H9 (cell line): ENCODE measurements at regions not wholly inside any gene's neighbourhood (a gene's known extent, or its start where the extent isn't known, plus 50 kb on each side); places are given as distances from the start of the nearest gene placed in this dataset.

Source experiments
- DNase-seq: peaks from one replicate; pipeline ENCODE4 v3.0.0-alpha.2; 2017
- H2AFZ ChIP-seq: one replicate; pipeline ENCODE4 v1.6.1; 2013; ENCODE audit warnings: mild to moderate bottlenecking, low read length, control low read depth, moderate library complexity
- H2AK5ac ChIP-seq: 2 replicates; pipeline ENCODE4 v1.6.1; 2013; ENCODE audit warnings: low read length, control low read depth, mixed read lengths; ENCODE audit not compliant: insufficient read length
- H2BK120ac ChIP-seq: one replicate; pipeline ENCODE4 v1.6.1; 2013; ENCODE audit warnings: low read depth, mild to moderate bottlenecking, low read length, control low read depth, inconsistent platforms; ENCODE audit not compliant: poor library complexity, severe bottlenecking
- H2BK12ac ChIP-seq: 2 replicates; pipeline ENCODE4 v1.6.1; 2013; ENCODE audit warnings: low read length, control low read depth, mixed read lengths, low read depth; ENCODE audit not compliant: insufficient read length
- H2BK15ac ChIP-seq: 2 replicates; pipeline ENCODE4 v1.6.1; 2013; ENCODE audit warnings: low read depth, low read length, control low read depth
- H2BK20ac ChIP-seq: one replicate; pipeline ENCODE4 v1.6.1; 2013; ENCODE audit warnings: low read depth, mild to moderate bottlenecking, low read length, control low read depth, inconsistent platforms; ENCODE audit not compliant: poor library complexity, severe bottlenecking
- H2BK5ac ChIP-seq: 2 replicates; pipeline ENCODE4 v1.6.1; 2013; ENCODE audit warnings: low read length, control low read depth, mixed read lengths; ENCODE audit not compliant: insufficient read length
- H3K14ac ChIP-seq: 2 replicates; pipeline ENCODE4 v1.6.1; 2013; ENCODE audit warnings: low read length, control low read depth; ENCODE audit not compliant: insufficient read depth
- H3K18ac ChIP-seq: 2 replicates; pipeline ENCODE4 v1.6.1; 2013; ENCODE audit warnings: low read depth, mild to moderate bottlenecking, mixed read lengths, low read length, control low read depth; ENCODE audit not compliant: insufficient read length
- H3K23ac ChIP-seq: 2 replicates; pipeline ENCODE4 v1.6.1; 2013; ENCODE audit warnings: low read length, control low read depth, mixed read lengths, low read depth; ENCODE audit not compliant: insufficient read length
- H3K23me2 ChIP-seq: 2 replicates; pipeline ENCODE4 v1.6.1; 2013; ENCODE audit warnings: low read depth, mild to moderate bottlenecking, mixed read lengths, low read length, control low read depth; ENCODE audit not compliant: insufficient read length, poor library complexity, severe bottlenecking
- H3K27ac ChIP-seq: 2 replicates; pipeline ENCODE4 v1.5.1; 2013; ENCODE audit warnings: low read length, control low read depth, mixed read lengths, low read depth; ENCODE audit not compliant: insufficient read length
- H3K27me3 ChIP-seq: 2 replicates; pipeline ENCODE4 v1.6.1; 2013; ENCODE audit warnings: low read length, control low read depth, inconsistent platforms; ENCODE audit not compliant: insufficient read depth
- H3K4ac ChIP-seq: 2 replicates; pipeline ENCODE4 v1.6.1; 2013; ENCODE audit warnings: low read depth, mild to moderate bottlenecking, control low read depth, inconsistent platforms, low read length, moderate library complexity
- H3K4me1 ChIP-seq: 2 replicates; pipeline ENCODE4 v1.6.1; 2013; ENCODE audit warnings: low read length, control low read depth, inconsistent platforms; ENCODE audit not compliant: insufficient read depth
- H3K4me2 ChIP-seq: 2 replicates; pipeline ENCODE4 v1.6.1; 2013; ENCODE audit warnings: low read length, control low read depth, mixed read lengths; ENCODE audit not compliant: insufficient read length, insufficient read depth
- H3K56ac ChIP-seq: 2 replicates; pipeline ENCODE4 v1.6.1; 2013; ENCODE audit warnings: low read depth, mild to moderate bottlenecking, mixed read lengths, low read length, control low read depth; ENCODE audit not compliant: insufficient read length
- H3K79me1 ChIP-seq: 2 replicates; pipeline ENCODE4 v1.6.1; 2013; ENCODE audit warnings: low read depth, mild to moderate bottlenecking, moderate library complexity, low read length, control low read depth, inconsistent platforms; ENCODE audit not compliant: insufficient read depth, poor library complexity, severe bottlenecking
- H3K79me2 ChIP-seq: 2 replicates; pipeline ENCODE4 v1.6.1; 2013; ENCODE audit warnings: low read length, control low read depth, inconsistent platforms; ENCODE audit not compliant: insufficient read depth
- H3K9ac ChIP-seq: 2 replicates; pipeline ENCODE4 v1.6.1; 2013; ENCODE audit warnings: low read length, control low read depth, mixed read lengths; ENCODE audit not compliant: insufficient read length; ENCODE audit errors: extremely low read depth
- H3K9me3 ChIP-seq: one replicate; pipeline ENCODE4 v1.6.1; 2013; ENCODE audit warnings: low read depth, low read length, inconsistent platforms; ENCODE audit not compliant: control insufficient read depth
- H3T11ph ChIP-seq: one replicate; pipeline ENCODE4 v1.6.1; 2013; ENCODE audit warnings: mild to moderate bottlenecking, low read length, control low read depth, inconsistent platforms
- H4K20me1 ChIP-seq: one replicate; pipeline ENCODE4 v1.6.1; 2013; ENCODE audit not compliant: control insufficient read depth, insufficient read length, insufficient read depth
- H4K5ac ChIP-seq: 2 replicates; pipeline ENCODE4 v1.6.1; 2013; ENCODE audit warnings: low read depth, mild to moderate bottlenecking, mixed read lengths, low read length, control low read depth; ENCODE audit not compliant: insufficient read length
- H4K8ac ChIP-seq: replicated peaks from 2 replicates; pipeline ENCODE4 v1.6.1; 2013; ENCODE audit warnings: low read length, control low read depth, mixed read lengths, low read depth; ENCODE audit not compliant: insufficient read length
- H4K91ac ChIP-seq: 2 replicates; pipeline ENCODE4 v1.6.1; 2013; ENCODE audit warnings: low read depth, mild to moderate bottlenecking, moderate library complexity, mixed read lengths, low read length, control low read depth; ENCODE audit not compliant: insufficient read length
- H3K27ac Mint-ChIP-seq, 3 experiments: 2 replicates in 2 of 3; 3 replicates in 1 of 3; pipeline ENCODE4 v1.8.0; 2020 to 2021; ENCODE audit warnings: mixed read lengths in 3 of 3, mild to moderate bottlenecking in 1 of 3, moderate library complexity in 1 of 3
- H3K27me3 Mint-ChIP-seq: 2 replicates; pipeline ENCODE4 v1.8.0; 2021; ENCODE audit warnings: low read depth, mild to moderate bottlenecking, moderate library complexity, mixed read lengths
- H3K36me3 Mint-ChIP-seq, 3 experiments: 2 replicates in 2 of 3; 3 replicates in 1 of 3; pipeline ENCODE4 v1.8.0; 2020 to 2021; ENCODE audit warnings: low read depth in 3 of 3, mixed read lengths in 3 of 3; ENCODE audit not compliant: insufficient read depth in 1 of 3
- H3K4me1 Mint-ChIP-seq, 2 experiments: 2 replicates each; pipeline ENCODE4 v1.8.0; 2020; ENCODE audit warnings: mixed read lengths in 2 of 2
- H3K4me3 Mint-ChIP-seq, 2 experiments: 2 replicates in 1 of 2; 3 replicates in 1 of 2; pipeline ENCODE4 v1.8.0; 2020 to 2021; ENCODE audit warnings: mild to moderate bottlenecking in 2 of 2, mixed read lengths in 2 of 2, moderate library complexity in 1 of 2
- H3K9me3 Mint-ChIP-seq, 2 experiments: 2 replicates in 1 of 2; 3 replicates in 1 of 2; pipeline ENCODE4 v1.8.0; 2020; ENCODE audit warnings: mild to moderate bottlenecking in 2 of 2, mixed read lengths in 2 of 2, moderate library complexity in 1 of 2
- CTCF ChIP-seq: fragments of 200-600 bp; sonication (generic); conservative IDR thresholded peaks from 3 replicates; pipeline ENCODE4 v1.8.0; 2021; ENCODE audit warnings: antibody characterized with exemption, mild to moderate bottlenecking
- WGBS: extraction: QIAGEN DNeasy Blood & Tissue Kit; methylation state at CpG from one replicate; pipeline ENCODE4 v1.1.7; 2013; ENCODE audit warnings: missing lambda C conversion rate, low lambda C conversion rate, mixed read lengths; ENCODE audit not compliant: insufficient read length; ENCODE audit errors: extremely low coverage; 5-methylcytosine and 5-hydroxymethylcytosine counted together

DNA sequence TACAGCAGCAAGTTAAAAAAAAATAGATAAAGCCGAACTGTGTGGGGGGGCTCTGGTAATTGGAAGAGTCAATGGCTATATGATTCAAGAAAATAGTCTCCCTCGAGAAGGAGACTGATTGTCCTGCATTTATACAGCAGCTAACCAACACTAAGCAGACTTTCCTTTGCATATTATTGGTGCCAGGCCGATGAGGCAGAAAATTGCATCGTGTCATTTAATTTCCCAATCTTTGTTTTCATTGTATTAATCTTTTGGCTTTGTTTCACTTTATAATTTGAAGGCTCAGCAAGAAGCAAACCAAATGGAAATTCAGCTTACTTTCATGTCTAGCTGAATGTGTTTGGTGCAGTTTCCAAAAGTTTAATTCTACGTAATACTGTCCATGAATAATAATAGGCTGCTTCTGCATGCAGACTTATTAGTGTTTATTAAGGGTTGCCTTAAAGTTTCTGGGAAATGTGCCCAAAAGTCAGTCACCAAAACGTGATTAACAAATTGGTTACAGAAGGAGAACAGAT, 258.5 kb downstream of the HACE1 start:
- no peak overlapping the region for H4K91ac ChIP-seq
- no peak overlapping the region for H3K9ac ChIP-seq
- no peak overlapping the region for H2BK5ac ChIP-seq
- no peak for TF ChIP-seq CTCF
- H3K4me1 ChIP-seq: peaks cover 5% of the 10 kb centered on the region; the same call in 1 of the 2 replicates
- H2BK12ac ChIP-seq: no peak overlapping the region
- H2AFZ ChIP-seq: no peak overlapping the region
- no peaks in the 10 kb centered on the region for H3K9me3 ChIP-seq
- DNase-seq: no peak
- no peak overlapping the region for H3K4me3 Mint-ChIP-seq
- H3K4me1 Mint-ChIP-seq: peaks cover 10% of the 10 kb centered on the region in 2 experiments; a peak in 3 of 4 replicates
- H2AK5ac ChIP-seq: no peak overlapping the region
- no peak overlapping the region for H4K5ac ChIP-seq
- H3T11ph ChIP-seq: no peak overlapping the region
- no peak overlapping the region for H2BK20ac ChIP-seq
- no peak overlapping the region for H3K27ac ChIP-seq
- no peaks in the 10 kb centered on the region for H3K27me3 Mint-ChIP-seq
- H3K79me2 ChIP-seq: no peaks in the 10 kb centered on the region
- no peak overlapping the region for H2BK15ac ChIP-seq
- H3K36me3 Mint-ChIP-seq: no peaks in the 10 kb centered on the region
- no peaks in the 10 kb centered on the region for H3K27me3 ChIP-seq
- no peak overlapping the region for H3K56ac ChIP-seq
- no peak overlapping the region for H4K8ac ChIP-seq
- H4K20me1 ChIP-seq: no peaks in the 10 kb centered on the region
- WGBS: no CpG with 5 or more reads among the region's 6 CpGs
- H3K14ac ChIP-seq: no peak overlapping the region
- no peak overlapping the region for H3K18ac ChIP-seq
- no peaks in the 10 kb centered on the region for H3K23me2 ChIP-seq
- H3K23ac ChIP-seq: no peak overlapping the region
- no peak overlapping the region for H2BK120ac ChIP-seq
- H3K4me2 ChIP-seq: no peak overlapping the region
- H3K9me3 Mint-ChIP-seq: no peaks in the 10 kb centered on the region
- no peak overlapping the region for H3K4ac ChIP-seq
- H3K79me1 ChIP-seq: no peaks in the 10 kb centered on the region
- no peak overlapping the region for H3K27ac Mint-ChIP-seq
